ENCODE measurements at regions not wholly inside any gene's neighbourhood (a gene's known extent, or its start where the extent isn't known, plus 50 kb on each side); places are given as distances from the start of the nearest gene placed in this dataset.

- TF ChIP-seq SUZ12 (IDR thresholded peaks at IDR 0.05; ENCODE audit: extremely low read depth, insufficient read depth, insufficient read length) (no peak), YY1 (IDR thresholded peaks at IDR 0.05; ENCODE audit: insufficient read depth, insufficient read length) (no peak), ZNF274 (IDR thresholded peaks at IDR 0.05; ENCODE audit: low read depth, low read length) (no peak)
These were observed 60.1 kb upstream of the SORCS2 start for GRCh38 chr4:7132249-7132648.

Measured in NT2/D1 (cell line).